NCI-H446 (cell line): ENCODE measurements at regions not wholly inside any gene's neighbourhood (a gene's known extent, or its start where the extent isn't known, plus 50 kb on each side); places are given as distances from the start of the nearest gene placed in this dataset.

Source experiments
- DNase-seq, 2 experiments: peaks; one replicate each; lab custom pipeline; 2025; lab: John Stamatoyannopoulos, UW

DNA sequence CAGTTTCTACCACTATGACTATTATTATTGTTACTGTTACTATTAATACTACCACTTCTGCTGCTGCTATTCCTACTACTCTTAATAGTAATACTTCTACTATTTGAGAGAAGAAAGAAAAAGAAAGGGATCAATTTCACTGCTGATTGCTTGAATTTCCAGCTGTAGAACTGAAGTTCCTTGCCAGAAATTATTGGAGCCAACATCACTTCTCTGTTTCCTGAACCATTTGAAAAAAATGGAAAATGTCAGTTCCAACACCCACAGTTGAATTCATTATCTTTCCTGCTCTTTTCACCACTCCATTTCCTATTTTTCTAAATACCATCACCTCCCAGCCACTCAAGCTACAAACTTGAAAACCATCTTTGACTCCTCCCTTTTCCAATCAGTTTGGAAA lies 54.1 kb upstream of the PIK3C2G start:
- no peak for DNase-seq

DNA sequence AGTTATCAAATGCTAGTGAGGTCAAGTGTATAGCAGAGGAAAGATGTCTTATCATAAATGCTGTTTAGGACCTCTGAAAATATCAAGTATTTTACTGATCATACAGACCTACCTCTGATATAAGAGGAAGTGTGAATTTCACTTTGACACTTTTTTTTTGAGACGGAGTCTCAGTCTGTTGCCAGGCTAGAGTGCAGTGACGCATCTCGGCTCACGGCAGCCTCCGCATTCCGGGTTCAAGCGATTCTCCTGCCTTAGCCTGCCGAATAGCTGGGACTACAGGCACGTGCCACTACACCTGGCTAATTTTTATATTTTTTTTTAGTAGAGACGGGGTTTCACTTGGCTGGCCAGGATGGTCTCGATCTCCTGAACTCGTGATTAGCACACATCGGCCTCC lies 55.1 kb upstream of the PIK3C2G start:
- no peak for DNase-seq

DNA sequence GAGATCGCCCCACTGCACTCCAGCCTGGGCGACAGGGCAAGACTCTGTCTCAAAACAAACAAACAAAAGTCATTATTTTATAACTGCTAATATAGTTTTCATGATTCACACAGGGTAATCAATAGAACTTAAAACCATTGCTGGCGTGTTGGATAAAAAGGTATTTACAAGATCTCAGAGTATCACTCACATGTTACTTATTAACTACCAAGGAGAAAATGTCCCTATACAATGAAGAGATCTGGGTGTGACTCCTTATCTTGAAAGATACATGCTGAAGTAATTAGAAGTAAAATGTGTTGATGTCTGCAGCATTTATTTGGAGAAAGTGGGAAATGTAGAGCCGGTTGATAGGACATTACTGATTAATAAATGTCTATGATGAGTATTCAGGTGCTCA lies 57.3 kb upstream of the PIK3C2G start:
- no peak for DNase-seq

- DNase-seq = no peak
These were observed 69.2 kb upstream of the PIK3C2G start for GRCh38 chr12:18192119-18192518.

DNA sequence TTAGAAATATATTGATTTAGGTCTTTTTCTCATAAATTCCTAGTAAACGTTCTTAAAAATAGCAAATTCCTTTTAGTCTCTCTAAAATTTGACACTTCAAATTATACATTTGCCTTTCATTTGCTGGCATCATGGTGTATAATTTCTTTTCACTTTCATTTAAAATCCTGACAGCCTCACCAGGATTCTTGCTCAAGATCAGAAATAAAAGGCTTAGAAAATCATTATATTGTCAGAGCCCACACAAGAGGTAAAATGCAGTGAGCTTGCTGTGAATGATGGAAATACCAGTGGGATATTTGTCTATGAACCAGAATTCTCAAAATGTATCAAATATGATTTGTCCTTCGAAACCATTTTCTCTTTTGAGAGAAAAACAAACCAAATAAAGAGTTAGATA lies 78.2 kb upstream of the PIK3C2G start:
- DNase-seq = no peak

DNA sequence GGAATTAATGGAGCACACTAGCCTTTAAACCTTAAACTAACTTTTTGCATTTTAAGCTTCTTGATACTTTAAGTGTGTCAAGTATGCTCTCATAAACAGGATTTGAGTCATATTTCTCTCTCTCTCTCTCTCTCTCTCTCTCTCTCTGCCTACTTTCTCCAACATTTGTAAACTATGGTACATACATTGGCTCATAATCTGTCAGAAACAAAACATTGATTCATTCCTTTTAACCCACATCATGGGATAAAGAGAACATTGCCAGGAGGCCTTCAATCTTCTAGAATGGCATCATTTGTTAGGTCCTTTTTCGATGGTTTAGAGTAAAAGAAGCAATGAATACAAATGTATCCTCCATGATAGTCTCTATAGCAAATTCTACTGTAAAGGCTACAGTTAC lies 81.6 kb upstream of the RERGL start:
- no peak for DNase-seq

GRCh38 chr12:18168016-18168415 lies 78.0 kb upstream of the RERGL start:
- no peak for DNase-seq

GRCh38 chr12:18165889-18166288 lies 75.9 kb upstream of the RERGL start:
- no peak for DNase-seq

DNA sequence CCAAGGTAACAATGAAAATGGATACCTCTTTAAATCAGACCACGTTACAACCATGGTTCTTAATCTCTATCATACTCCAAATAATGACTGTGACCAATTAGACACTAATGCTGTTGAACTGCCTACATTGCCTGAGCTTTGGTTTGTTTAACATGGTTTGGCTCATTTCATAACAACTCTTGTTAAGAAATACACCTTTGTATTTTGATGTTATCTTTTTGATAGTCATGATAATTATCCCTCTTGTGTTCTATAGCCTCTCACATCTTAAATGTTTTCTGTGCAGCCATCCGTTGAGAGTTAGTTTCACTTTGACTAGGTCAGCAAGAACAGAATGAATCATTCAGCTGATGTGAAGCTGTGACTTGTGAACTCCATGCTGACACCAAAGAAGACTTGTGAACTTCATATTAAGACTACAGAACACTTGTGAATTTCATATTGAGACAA lies 75.5 kb upstream of the RERGL start:
- no peak for DNase-seq

GRCh38 chr12:18160901-18161300 lies 70.9 kb upstream of the RERGL start:
- no peak for DNase-seq

GRCh38 chr12:18158774-18159557 lies 69.0 kb upstream of the RERGL start:
- DNase-seq = peak in 1 of 2 experiments; percentile 33

DNA sequence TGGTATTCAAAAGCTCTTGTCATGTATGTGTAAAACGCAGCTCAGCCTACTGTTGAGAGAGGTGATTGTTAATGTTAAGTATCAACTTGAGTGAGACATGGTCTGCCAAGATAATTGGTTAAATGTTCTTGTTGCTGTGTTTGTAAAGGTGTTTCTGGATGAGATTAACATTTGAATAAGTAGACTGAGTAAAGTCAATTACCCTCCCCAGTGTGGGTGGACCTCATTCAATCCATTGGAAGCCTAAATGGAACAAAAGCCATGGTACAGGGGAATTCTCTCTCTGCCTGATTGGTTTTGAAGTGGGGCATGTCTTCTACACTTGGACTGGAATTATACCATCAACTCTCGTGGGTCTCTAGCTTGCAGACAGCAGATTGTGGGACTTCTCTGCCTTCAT lies 63.8 kb upstream of the RERGL start:
- DNase-seq = no peak

DNA sequence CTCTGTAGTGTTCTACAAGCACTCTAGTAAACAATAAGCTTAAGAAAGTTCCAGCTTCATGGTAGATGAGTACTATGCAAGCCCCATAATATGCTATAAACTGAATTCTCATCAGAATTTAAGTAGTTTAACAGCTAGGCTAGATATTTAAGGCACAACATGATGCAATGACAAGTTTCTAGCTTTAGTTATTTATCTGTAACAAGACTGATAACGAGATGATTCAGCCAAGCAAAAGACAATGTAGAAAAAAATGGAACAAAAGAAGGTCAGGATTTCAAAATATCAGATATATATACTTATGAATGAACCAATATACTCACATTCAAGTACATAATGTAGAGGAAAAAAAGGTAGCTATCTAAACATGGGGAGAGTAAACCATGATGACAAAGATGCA lies 61.0 kb upstream of the RERGL start:
- DNase-seq = no peak

DNA sequence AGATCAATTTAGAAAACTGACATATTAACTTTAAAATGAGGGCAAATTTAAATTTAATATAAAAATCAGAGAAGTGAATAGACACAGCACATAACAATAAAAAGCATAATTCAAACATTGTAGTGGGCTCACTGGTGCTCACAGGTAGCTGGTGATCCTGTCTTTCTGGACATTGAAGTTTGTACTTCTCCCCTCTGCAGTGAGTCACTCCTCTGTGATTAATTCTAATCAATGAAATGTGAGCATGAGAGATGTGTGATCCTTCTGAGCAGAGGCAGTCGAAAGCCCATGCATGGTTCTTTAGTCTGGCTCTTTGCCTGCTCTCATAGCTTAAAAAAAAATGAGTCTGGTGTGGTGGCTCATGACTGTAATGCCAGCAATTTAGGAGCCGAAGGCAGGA lies 59.0 kb upstream of the RERGL start:
- DNase-seq = peak in 1 of 2 experiments; percentile 10

DNA sequence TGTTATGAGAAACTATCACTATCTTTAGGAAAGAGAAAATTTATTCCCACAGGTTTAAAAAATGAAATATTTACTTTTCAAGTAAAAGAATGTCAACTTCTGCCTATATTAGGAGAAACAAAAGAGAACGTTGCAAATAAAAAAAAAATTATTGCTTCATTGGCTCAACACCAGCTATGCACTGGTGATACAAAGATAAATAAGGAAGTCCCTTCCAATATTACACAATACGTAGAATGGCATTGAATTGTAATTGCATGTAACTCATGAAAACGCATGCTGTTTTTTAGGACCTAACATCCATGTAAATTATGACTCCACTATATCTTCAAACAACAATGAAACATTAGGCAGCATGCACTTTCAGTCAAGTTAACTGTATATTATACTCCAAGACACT lies 56.4 kb upstream of the RERGL start:
- DNase-seq = no peak

- DNase-seq = no peak
These were observed 55.9 kb upstream of the RERGL start for GRCh38 chr12:18145924-18146323.

DNA sequence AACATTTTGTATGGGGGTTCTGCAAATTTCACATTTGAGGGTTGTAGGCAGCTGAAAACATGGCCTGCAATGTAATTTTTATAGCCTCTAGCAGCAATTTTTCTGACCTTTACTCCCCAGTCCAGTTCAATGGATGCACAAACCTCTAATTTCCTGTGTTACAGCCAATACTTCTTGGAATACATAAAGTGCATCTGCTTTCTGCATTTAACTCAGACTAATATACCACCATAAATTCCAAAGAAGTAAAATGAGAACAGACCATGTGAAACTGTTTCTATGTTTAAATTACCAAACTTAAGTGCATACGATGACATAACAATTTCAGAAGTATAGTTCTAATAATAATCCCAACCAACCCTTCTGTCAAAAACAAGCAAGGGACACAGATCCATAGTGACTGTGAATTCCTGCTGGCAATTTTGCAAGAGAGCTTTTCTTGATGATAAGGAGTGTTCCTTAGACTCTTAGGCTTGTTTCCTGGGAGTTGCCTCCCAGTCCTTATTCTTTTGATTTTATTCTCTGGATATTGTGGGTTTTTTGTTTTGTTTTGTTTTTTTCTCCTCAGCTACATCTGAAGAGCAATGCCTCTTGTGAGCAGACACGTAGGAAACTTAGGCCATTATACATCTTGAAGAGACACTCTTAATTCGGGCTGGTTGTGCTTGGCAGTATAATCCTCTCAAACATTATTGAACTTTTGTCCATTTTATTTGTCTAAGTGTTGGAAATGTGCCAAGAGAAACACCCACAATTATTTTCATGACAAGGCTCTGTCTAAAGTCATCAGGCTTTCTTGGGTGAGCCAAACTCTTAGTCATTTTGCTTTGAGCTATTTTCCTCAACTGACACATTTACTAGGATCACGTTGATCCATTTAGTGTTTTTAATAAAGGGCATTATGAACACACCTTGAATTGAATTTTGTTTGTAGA lies 51.3 kb upstream of the RERGL start:
- peak in 1 of 2 experiments; percentile 47 for DNase-seq

DNA sequence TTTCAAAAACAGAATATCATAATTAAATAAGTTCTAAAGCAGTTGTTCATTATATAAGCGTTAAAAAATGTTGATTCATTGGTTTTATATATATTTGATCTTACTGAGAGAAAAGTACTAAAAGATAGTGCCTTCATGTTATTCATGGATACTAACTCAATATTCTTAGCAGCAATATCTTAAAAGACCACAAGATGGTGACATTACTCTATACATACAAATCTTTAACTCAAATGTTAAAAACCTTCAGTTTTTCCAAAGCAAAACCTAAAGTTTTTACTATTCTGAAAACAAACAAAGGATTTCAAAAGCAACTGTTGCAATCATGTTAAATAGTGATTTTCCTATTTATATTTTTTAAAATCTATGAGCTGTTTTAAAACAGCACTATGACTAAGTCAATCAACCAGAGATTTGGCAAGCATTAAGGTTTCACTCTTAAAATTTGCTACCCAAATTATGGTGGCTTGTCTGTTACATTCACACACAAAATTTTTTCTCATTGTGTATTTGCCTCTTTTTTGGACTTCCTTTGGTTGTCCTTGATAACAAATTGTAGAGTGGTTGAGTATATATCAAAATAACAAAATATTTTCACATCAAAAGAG lies 50.1 kb upstream of the RERGL start:
- peak; percentile 13 to 48 for DNase-seq
